Left ventricle myocardium inferior (tissue), 1 donor: ENCODE measurements at regions not wholly inside any gene's neighbourhood (a gene's known extent, or its start where the extent isn't known, plus 50 kb on each side); places are given as distances from the start of the nearest gene placed in this dataset.

Source experiments
- DNase-seq: peaks from one replicate; pipeline ENCODE4 v3.0.0-alpha.2; 2020
- H3K27ac ChIP-seq: fragments of 200-600 bp; replicated peaks from 2 replicates; pipeline ENCODE4 v1.8.0; 2021
- H3K27me3 ChIP-seq: fragments of 200-600 bp; 2 replicates; pipeline ENCODE4 v1.8.0; 2021; ENCODE audit warnings: low read depth
- H3K36me3 ChIP-seq: fragments of 200-600 bp; 2 replicates; pipeline ENCODE4 v1.8.0; 2021
- H3K4me1 ChIP-seq: fragments of 200-600 bp; 2 replicates; pipeline ENCODE4 v1.8.0; 2021
- H3K4me3 ChIP-seq: fragments of 200-600 bp; 2 replicates; pipeline ENCODE4 v1.8.0; 2021; ENCODE audit warnings: mild to moderate bottlenecking, moderate library complexity
- H3K9me3 ChIP-seq: fragments of 200-600 bp; replicated peaks from 2 replicates; pipeline ENCODE4 v1.8.0; 2021
- CTCF ChIP-seq: fragments of 200-600 bp; IDR thresholded peaks from 2 replicates; pipeline ENCODE4 v1.8.0; 2021; ENCODE audit warnings: antibody characterized with exemption, mild to moderate bottlenecking, borderline replicate concordance
- intact Hi-C: fragments of 100-400 bp; cut with micrococcal nuclease; formaldehyde crosslinking; loops from one replicate; pipeline ENCODE4 v1.11.0; 2022
- donor health status: DM: no; HTN: yes; CAD: no; lungs with severe emphysema.

- intact Hi-C loops = no loop called here
- no peak overlapping the region for H3K4me3 ChIP-seq
- no peaks in the 10 kb centered on the region for H3K36me3 ChIP-seq
- H3K9me3 ChIP-seq = peaks cover 6% of the 10 kb centered on the region
- no peak for DNase-seq
- no peak overlapping the region for H3K27ac ChIP-seq
- no peaks in the 10 kb centered on the region for H3K27me3 ChIP-seq
- TF ChIP-seq CTCF = no peak
- H3K4me1 ChIP-seq = no peaks in the 10 kb centered on the region
These were observed 1171.6 kb upstream of the CDH18 start for GRCh38 chr5:21159510-21160059.

- H3K4me1 ChIP-seq = no peaks in the 10 kb centered on the region
- no peak for TF ChIP-seq CTCF
- DNase-seq = no peak
These were observed 1166.5 kb upstream of the CDH18 start for GRCh38 chr5:21154526-21154925.

GRCh38 chr5:21152611-21153010 lies 1164.6 kb upstream of the CDH18 start:
- DNase-seq = no peak
- Histone ChIP-seq H3K4me3 (no peak overlapping the region), H3K27ac (no peak overlapping the region), H3K9me3 (peaks cover 16% of the 10 kb centered on the region), H3K36me3 (no peaks in the 10 kb centered on the region), H3K4me1 (no peaks in the 10 kb centered on the region), H3K27me3 (no peaks in the 10 kb centered on the region)
- no peak for TF ChIP-seq CTCF
- intact Hi-C loops = no loop called here

More at GRCh38 chr5:21154526-21154925, 1166.5 kb upstream of the CDH18 start:
- no peak overlapping the region for H3K4me3 ChIP-seq
- H3K36me3 ChIP-seq = no peaks in the 10 kb centered on the region
- peaks cover 6% of the 10 kb centered on the region for H3K9me3 ChIP-seq
- no peak overlapping the region for H3K27ac ChIP-seq
- intact Hi-C loops = no loop called here
- H3K27me3 ChIP-seq = no peaks in the 10 kb centered on the region

- Histone ChIP-seq H3K27me3 (no peaks in the 10 kb centered on the region), H3K4me1 (no peaks in the 10 kb centered on the region), H3K36me3 (no peaks in the 10 kb centered on the region), H3K27ac (no peak overlapping the region), H3K4me3 (no peak overlapping the region), H3K9me3 (peaks cover 10% of the 10 kb centered on the region)
- no peak for DNase-seq
- no peak for TF ChIP-seq CTCF
- intact Hi-C loops = no loop called here
These were observed 1157.4 kb upstream of the CDH18 start for GRCh38 chr5:21145376-21145775.

GRCh38 chr5:21143686-21144085 lies 1155.7 kb upstream of the CDH18 start:
- H3K9me3 ChIP-seq = peaks cover 6% of the 10 kb centered on the region
- intact Hi-C loops = no loop called here
- no peaks in the 10 kb centered on the region for H3K27me3 ChIP-seq
- DNase-seq = no peak
- no peak overlapping the region for H3K4me3 ChIP-seq
- TF ChIP-seq CTCF = no peak
- no peaks in the 10 kb centered on the region for H3K4me1 ChIP-seq
- no peak overlapping the region for H3K27ac ChIP-seq
- no peaks in the 10 kb centered on the region for H3K36me3 ChIP-seq

- Histone ChIP-seq H3K4me3 (no peak overlapping the region), H3K36me3 (no peaks in the 10 kb centered on the region), H3K4me1 (no peaks in the 10 kb centered on the region), H3K27me3 (no peaks in the 10 kb centered on the region), H3K9me3 (no peaks in the 10 kb centered on the region), H3K27ac (no peak overlapping the region)
- intact Hi-C loops = no loop called here
- TF ChIP-seq CTCF = no peak
- no peak for DNase-seq
These were observed 1154.8 kb upstream of the CDH18 start for GRCh38 chr5:21142791-21143190.
